Large intestine (tissue), 3 donors: ENCODE measurements at regions not wholly inside any gene's neighbourhood (a gene's known extent, or its start where the extent isn't known, plus 50 kb on each side); places are given as distances from the start of the nearest gene placed in this dataset.

Experiments used
- DNase-seq, 2 donors: peaks; one replicate each; pipeline versions ENCODE4 v3.0.0 to v3.0.0-alpha.2; 2013
- H3K27ac ChIP-seq: one replicate; pipeline ENCODE4 v1.5.1; 2013; ENCODE audit warnings: low read length
- H3K27me3 ChIP-seq: 2 replicates; pipeline ENCODE4 v1.6.1; 2013; ENCODE audit warnings: low read length; ENCODE audit not compliant: control insufficient read depth, insufficient read depth
- H3K36me3 ChIP-seq: 2 replicates; pipeline ENCODE4 v1.6.1; 2013; ENCODE audit warnings: low read length; ENCODE audit not compliant: control insufficient read depth, insufficient read depth
- H3K4me1 ChIP-seq: one replicate; pipeline ENCODE4 v1.6.1; 2013; ENCODE audit warnings: low read length; ENCODE audit not compliant: control insufficient read depth, insufficient read depth
- H3K4me3 ChIP-seq: one replicate; pipeline ENCODE4 v1.5.1; 2013; ENCODE audit warnings: low read length
- H3K9me3 ChIP-seq: one replicate; pipeline ENCODE4 v1.6.1; 2013; ENCODE audit warnings: mild to moderate bottlenecking, low read depth, low read length, moderate library complexity; ENCODE audit not compliant: control insufficient read depth
- WGBS: methylation state at CpG from one replicate; pipeline ENCODE4 v1.1.5; 2013; ENCODE audit warnings: low lambda C conversion rate; ENCODE audit not compliant: insufficient coverage; 5-methylcytosine and 5-hydroxymethylcytosine counted together

- H3K4me1 ChIP-seq, result no peaks in the 10 kb centered on the region
- no peak overlapping the region for H3K27ac ChIP-seq
- no peak overlapping the region for H3K4me3 ChIP-seq
- H3K36me3 ChIP-seq, result no peaks in the 10 kb centered on the region
- no peaks in the 10 kb centered on the region for H3K27me3 ChIP-seq
- no peaks in the 10 kb centered on the region for H3K9me3 ChIP-seq
- no peak for DNase-seq
- no CpG with 5 or more reads among the region's 1 CpG for WGBS
Observed at GRCh38 chr12:89289720-89290119, 62.6 kb downstream of the DUSP6 start.

DNA sequence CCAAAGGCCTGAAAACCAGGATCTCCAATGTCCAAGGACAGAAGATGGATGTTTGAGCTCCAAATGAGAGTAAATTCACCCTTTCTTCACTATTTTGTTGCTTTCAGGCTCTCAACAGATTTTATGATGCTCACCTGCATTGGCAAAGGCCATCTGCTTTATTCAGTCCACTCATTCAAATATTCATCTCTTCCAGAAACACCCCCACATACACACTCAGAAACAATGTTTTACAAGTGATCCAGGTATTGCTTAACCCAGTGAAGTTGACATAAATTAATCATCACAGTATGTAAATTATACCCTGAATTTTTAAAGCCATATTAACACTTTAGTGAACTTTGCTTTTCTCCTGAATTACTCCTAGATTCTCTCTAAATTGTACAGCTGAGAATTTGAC lies 63.3 kb downstream of the DUSP6 start:
- H3K27me3 ChIP-seq, result no peaks in the 10 kb centered on the region
- no peaks in the 10 kb centered on the region for H3K4me1 ChIP-seq
- DNase-seq, result no peak
- H3K36me3 ChIP-seq, result no peaks in the 10 kb centered on the region
- H3K27ac ChIP-seq, result no peak overlapping the region
- no peaks in the 10 kb centered on the region for H3K9me3 ChIP-seq
- H3K4me3 ChIP-seq, result no peak overlapping the region

GRCh38 chr12:89286501-89286900 lies 65.8 kb downstream of the DUSP6 start:
- Histone ChIP-seq H3K27me3 (no peaks in the 10 kb centered on the region), H3K27ac (no peak overlapping the region), H3K4me3 (no peak overlapping the region), H3K36me3 (no peaks in the 10 kb centered on the region), H3K9me3 (no peaks in the 10 kb centered on the region), H3K4me1 (no peaks in the 10 kb centered on the region)
- WGBS, result no CpG with 5 or more reads among the region's 3 CpGs
- no peak for DNase-seq

DNA sequence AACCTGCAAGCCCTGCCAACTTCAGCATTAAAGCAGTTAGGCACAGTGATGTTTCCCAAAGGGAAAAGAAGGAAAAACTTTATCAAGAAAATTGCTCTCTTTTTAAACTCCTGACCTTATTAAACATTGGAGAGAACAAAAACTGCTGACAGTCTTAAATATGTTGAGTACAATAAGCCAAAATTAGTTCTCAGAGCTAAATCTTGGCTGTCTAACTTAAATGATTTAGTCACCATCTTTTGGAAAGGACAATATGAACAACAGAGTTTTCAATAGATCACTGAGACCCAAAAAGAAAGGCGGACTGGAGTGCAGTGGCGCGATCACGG lies 70.8 kb downstream of the DUSP6 start:
- WGBS, result no CpG with 5 or more reads among the region's 4 CpGs
- no peak overlapping the region for H3K4me3 ChIP-seq
- H3K36me3 ChIP-seq, result no peaks in the 10 kb centered on the region
- H3K4me1 ChIP-seq, result no peaks in the 10 kb centered on the region
- no peaks in the 10 kb centered on the region for H3K27me3 ChIP-seq
- no peak for DNase-seq
- peak overlapping the region; percentile 46 for H3K27ac ChIP-seq
- no peaks in the 10 kb centered on the region for H3K9me3 ChIP-seq

- DNase-seq, result no peak
- Histone ChIP-seq H3K4me1 (no peaks in the 10 kb centered on the region), H3K27ac (peak overlapping the region; percentile 46), H3K36me3 (no peaks in the 10 kb centered on the region), H3K4me3 (no peak overlapping the region), H3K27me3 (no peaks in the 10 kb centered on the region), H3K9me3 (no peaks in the 10 kb centered on the region)
- 78% methylated on average over 1 of the region's 5 CpGs for WGBS
Observed at GRCh38 chr12:89280833-89281538, 71.3 kb downstream of the DUSP6 start.

DNA sequence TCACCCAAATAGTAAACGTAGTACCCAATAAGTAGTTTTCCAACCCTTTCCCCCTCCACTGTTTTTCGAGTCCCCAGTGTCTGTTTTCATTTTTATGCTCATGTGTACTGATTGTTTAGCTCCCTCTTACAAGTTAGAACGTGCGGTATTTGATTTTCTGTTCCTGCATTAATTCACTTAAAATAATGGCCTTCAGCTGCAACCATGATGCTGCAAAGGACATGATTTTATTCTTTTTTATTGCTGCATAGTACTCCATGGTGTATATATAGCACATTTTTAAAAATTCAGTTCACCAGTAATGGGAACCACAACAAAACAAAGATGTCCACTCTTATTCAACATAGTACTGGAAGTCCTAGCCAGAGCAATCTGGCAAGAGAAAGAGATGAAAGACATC lies 72.8 kb downstream of the DUSP6 start:
- H3K9me3 ChIP-seq, result no peaks in the 10 kb centered on the region
- no peaks in the 10 kb centered on the region for H3K27me3 ChIP-seq
- DNase-seq, result no peak
- no peaks in the 10 kb centered on the region for H3K36me3 ChIP-seq
- no peak overlapping the region for H3K4me3 ChIP-seq
- WGBS, result 100% methylated on average over 1 of the region's 4 CpGs
- H3K4me1 ChIP-seq, result no peaks in the 10 kb centered on the region
- H3K27ac ChIP-seq, result no peak overlapping the region

GRCh38 chr12:89278862-89279261 lies 73.4 kb downstream of the DUSP6 start:
- no peaks in the 10 kb centered on the region for H3K9me3 ChIP-seq
- DNase-seq, result no peak
- no peaks in the 10 kb centered on the region for H3K27me3 ChIP-seq
- H3K4me1 ChIP-seq, result no peaks in the 10 kb centered on the region
- H3K36me3 ChIP-seq, result no peaks in the 10 kb centered on the region
- H3K27ac ChIP-seq, result no peak overlapping the region
- H3K4me3 ChIP-seq, result no peak overlapping the region
- 100% methylated on average over 1 of the region's 6 CpGs for WGBS

DNA sequence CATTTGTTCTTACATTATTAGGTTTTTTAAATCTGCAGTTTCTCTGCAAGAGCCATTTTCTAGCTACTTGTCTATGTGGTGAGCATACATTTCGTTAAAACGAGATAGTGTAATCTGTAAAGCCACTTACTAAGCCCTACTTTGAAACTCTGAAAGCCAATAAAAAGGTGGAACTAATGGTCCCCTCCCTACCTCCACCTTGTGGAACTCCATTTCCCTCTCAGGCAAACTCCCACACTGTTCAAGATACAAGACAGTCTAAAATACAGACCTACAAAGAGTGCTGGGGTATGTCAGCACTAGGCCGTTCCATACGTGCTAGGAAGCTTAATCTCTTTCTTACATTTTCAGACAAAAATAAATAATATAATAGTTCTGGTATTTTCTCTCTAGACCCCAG lies 74.1 kb downstream of the DUSP6 start:
- WGBS, result no CpG with 5 or more reads among the region's 4 CpGs
- no peaks in the 10 kb centered on the region for H3K9me3 ChIP-seq
- H3K27ac ChIP-seq, result no peak overlapping the region
- no peaks in the 10 kb centered on the region for H3K36me3 ChIP-seq
- no peaks in the 10 kb centered on the region for H3K4me1 ChIP-seq
- no peak for DNase-seq
- no peaks in the 10 kb centered on the region for H3K27me3 ChIP-seq
- no peak overlapping the region for H3K4me3 ChIP-seq

DNA sequence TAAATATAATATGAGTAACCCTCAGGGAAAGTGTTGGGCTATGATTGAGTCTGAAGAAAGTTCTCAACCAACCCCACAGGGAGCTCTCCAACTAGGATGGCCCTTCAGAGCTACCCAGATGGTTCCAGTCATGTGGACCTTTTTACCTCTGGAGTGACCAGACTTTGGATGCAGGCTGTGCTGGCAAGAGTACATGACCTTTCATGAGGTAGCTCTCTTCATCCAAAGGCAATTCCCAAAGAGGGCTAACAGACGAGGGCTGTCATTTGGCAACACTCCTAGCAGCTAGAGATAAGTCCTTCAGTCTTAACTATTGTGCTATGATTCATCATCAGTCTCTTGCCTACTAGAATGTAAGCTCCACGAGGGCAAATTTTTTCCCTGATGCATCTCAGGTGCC lies 75.4 kb downstream of the DUSP6 start:
- H3K27ac ChIP-seq, result no peak overlapping the region
- H3K4me1 ChIP-seq, result no peaks in the 10 kb centered on the region
- no peaks in the 10 kb centered on the region for H3K9me3 ChIP-seq
- no peak overlapping the region for H3K4me3 ChIP-seq
- no peak for DNase-seq
- no peaks in the 10 kb centered on the region for H3K27me3 ChIP-seq
- no peaks in the 10 kb centered on the region for H3K36me3 ChIP-seq
- WGBS, result no CpG with 5 or more reads among the region's 2 CpGs

DNA sequence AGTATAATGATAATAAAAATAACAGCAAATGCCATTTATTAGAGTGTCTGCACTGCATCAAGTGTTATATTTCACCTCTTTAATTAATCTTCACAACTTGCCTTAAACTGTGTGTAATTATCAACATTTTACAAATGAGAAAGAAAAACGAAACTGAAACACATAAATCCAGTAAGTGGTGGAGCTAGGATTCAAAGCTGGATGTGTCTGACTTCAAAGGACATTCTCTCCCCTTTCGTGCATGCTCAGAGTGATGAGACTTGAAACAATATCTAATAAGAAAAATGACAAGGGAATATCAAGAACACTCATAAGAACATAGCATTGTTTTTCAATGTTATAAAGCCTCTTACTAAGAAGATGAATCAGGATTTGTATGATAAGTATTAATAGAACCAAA lies 78.8 kb downstream of the DUSP6 start:
- no peaks in the 10 kb centered on the region for H3K36me3 ChIP-seq
- 90% methylated on average over 1 of the region's 2 CpGs for WGBS
- no peak for DNase-seq
- H3K27ac ChIP-seq, result no peak overlapping the region
- H3K4me3 ChIP-seq, result no peak overlapping the region
- no peaks in the 10 kb centered on the region for H3K9me3 ChIP-seq
- H3K4me1 ChIP-seq, result no peaks in the 10 kb centered on the region
- no peaks in the 10 kb centered on the region for H3K27me3 ChIP-seq

DNA sequence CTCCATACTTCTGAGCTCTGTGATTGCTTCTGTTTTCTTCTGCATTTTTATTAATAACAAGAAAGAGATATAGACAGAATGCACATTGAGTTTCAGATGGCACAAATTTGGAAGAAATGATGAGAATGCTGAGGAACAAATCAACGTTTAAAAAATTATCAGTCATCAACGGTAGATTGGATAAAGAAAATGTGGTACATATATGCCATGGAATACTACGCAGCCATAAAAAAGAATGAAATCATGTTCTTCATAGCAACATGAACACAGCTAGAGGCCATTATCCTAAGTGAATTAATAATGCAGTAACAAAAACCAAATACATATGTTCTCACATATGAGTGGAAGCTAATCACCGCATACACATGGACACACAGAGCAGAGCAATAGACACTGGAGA lies 81.8 kb downstream of the DUSP6 start:
- 97% methylated on average over 3 of the region's 4 CpGs for WGBS
- no peak for DNase-seq
- Histone ChIP-seq H3K27me3 (no peaks in the 10 kb centered on the region), H3K4me1 (no peaks in the 10 kb centered on the region), H3K27ac (no peak overlapping the region), H3K9me3 (no peaks in the 10 kb centered on the region), H3K4me3 (no peak overlapping the region), H3K36me3 (no peaks in the 10 kb centered on the region)
